IPS-NIHi11 (cell line): ENCODE measurements at regions not wholly inside any gene's neighbourhood (a gene's known extent, or its start where the extent isn't known, plus 50 kb on each side); places are given as distances from the start of the nearest gene placed in this dataset.
"Not testable (repeated sequence)": the region's sequence is repeated elsewhere in the genome, so short reads cannot be mapped to it uniquely, and the experiment has no call there.

Source experiments
- DNase-seq: peaks from one replicate; pipeline ENCODE4 v3.0.0; 2012; ENCODE audit warnings: mixed read lengths, low spot score

- no peak for DNase-seq
These were observed 614.2 kb upstream of the COBL start for GRCh38 chr7:51930834-51931233.

GRCh38 chr7:51929818-51930217 is 613.2 kb upstream of the COBL start:
- no peak for DNase-seq

GRCh38 chr7:51927738-51928137 is 611.1 kb upstream of the COBL start:
- no peak for DNase-seq

GRCh38 chr7:51918581-51918980 is 602.0 kb upstream of the COBL start:
- no peak for DNase-seq

- no peak for DNase-seq
These were observed 584.9 kb upstream of the COBL start for GRCh38 chr7:51901489-51901840.

GRCh38 chr7:51900755-51901488 is 584.3 kb upstream of the COBL start:
- not testable (repeated sequence) for DNase-seq

- DNase-seq = no peak
These were observed 583.0 kb upstream of the COBL start for GRCh38 chr7:51899611-51900010.

GRCh38 chr7:51882412-51882811 is 565.8 kb upstream of the COBL start:
- DNase-seq = no peak

- DNase-seq = no peak
These were observed 564.7 kb upstream of the COBL start for GRCh38 chr7:51881309-51881708.

GRCh38 chr7:51878865-51879264 is 562.3 kb upstream of the COBL start:
- DNase-seq = peak; percentile 4

GRCh38 chr7:51869452-51869851 is 552.8 kb upstream of the COBL start:
- DNase-seq = no peak

- no peak for DNase-seq
These were observed 550.5 kb upstream of the COBL start for GRCh38 chr7:51867117-51867516.

GRCh38 chr7:51860305-51860704 is 543.7 kb upstream of the COBL start:
- no peak for DNase-seq

GRCh38 chr7:51850126-51850525 is 533.5 kb upstream of the COBL start:
- no peak for DNase-seq

- peak; percentile 70 for DNase-seq
These were observed 531.0 kb upstream of the COBL start for GRCh38 chr7:51847461-51848134.

GRCh38 chr7:51839130-51839529 is 522.5 kb upstream of the COBL start:
- not testable (repeated sequence) for DNase-seq

GRCh38 chr7:51827631-51828030 is 511.0 kb upstream of the COBL start:
- no peak for DNase-seq

GRCh38 chr7:51824050-51824449 is 507.4 kb upstream of the COBL start:
- no peak for DNase-seq

GRCh38 chr7:51823437-51823836 is 506.8 kb upstream of the COBL start:
- DNase-seq = no peak

GRCh38 chr7:51817694-51818225 is 501.2 kb upstream of the COBL start:
- DNase-seq = no peak

GRCh38 chr7:51805783-51806431 is 489.3 kb upstream of the COBL start:
- not testable (repeated sequence) for DNase-seq

- DNase-seq = no peak
These were observed 486.1 kb upstream of the COBL start for GRCh38 chr7:51802718-51803117.

- DNase-seq = no peak
These were observed 480.8 kb upstream of the COBL start for GRCh38 chr7:51797371-51797770.
